ENCODE measurements at regions not wholly inside any gene's neighbourhood (a gene's known extent, or its start where the extent isn't known, plus 50 kb on each side); places are given as distances from the start of the nearest gene placed in this dataset.
"Not testable (repeated sequence)": the region's sequence is repeated elsewhere in the genome, so short reads cannot be mapped to it uniquely, and the experiment has no call there.

DNA sequence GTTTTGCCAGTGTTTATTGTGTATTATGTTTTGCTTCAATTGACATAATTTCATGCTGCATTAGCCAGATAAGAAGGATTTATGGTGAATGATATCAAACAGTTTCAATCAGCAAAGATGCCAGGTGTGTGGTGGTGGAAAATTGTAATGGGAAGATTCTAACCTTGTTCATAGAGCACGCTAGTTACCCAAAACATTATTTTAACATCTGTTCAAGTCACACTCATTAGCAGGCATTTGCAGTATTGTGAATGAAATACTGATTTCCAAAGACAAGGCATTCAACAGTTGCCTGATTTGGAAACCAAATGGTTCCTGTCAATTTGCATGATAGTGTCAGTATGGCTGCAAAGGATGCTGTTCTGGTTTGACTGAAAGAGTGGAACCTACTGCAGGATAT lies 129.7 kb downstream of the EPC1 start:
- Histone ChIP-seq H3K27me3 (ENCODE audit: insufficient read depth, low read length) (no peaks in the 10 kb centered on the region), H3K4me3 (ENCODE audit: low read length in 2 of 2) (no peak overlapping the region), H3K27ac (ENCODE audit: low read depth, low read length) (no peak overlapping the region), H3K4me1 (ENCODE audit: insufficient read depth, low read length) (no peaks in the 10 kb centered on the region), H3K9me3 (ENCODE audit: control insufficient read depth in 1 of 2, low read length in 2 of 2) (no peaks in the 10 kb centered on the region), H3K36me3 (ENCODE audit: insufficient read depth, low read length) (no peaks in the 10 kb centered on the region)
- no peak overlapping the region for H3K4me3 Mint-ChIP-seq
- H3K9me3 Mint-ChIP-seq, result peaks cover 5 to 21% (median 18%) of the 10 kb centered on the region in 8 donors
- H3K4me1 Mint-ChIP-seq, result no peaks in the 10 kb centered on the region
- no peak for DNase-seq
- intact Hi-C loops (cut with micrococcal nuclease), result no loop called here
- H3K27me3 Mint-ChIP-seq, result peaks cover 0 to 2% of the 10 kb centered on the region in 2 donors
- CTCF ChIA-PET (ENCODE audit: partially characterized antibody), result no interaction called here
- POLR2A ChIA-PET (ENCODE audit: partially characterized antibody), result no interaction called here
- no peak overlapping the region for H3K27ac Mint-ChIP-seq
- peaks cover 7 to 10% of the 10 kb centered on the region in 2 donors for H3K36me3 Mint-ChIP-seq

DNA sequence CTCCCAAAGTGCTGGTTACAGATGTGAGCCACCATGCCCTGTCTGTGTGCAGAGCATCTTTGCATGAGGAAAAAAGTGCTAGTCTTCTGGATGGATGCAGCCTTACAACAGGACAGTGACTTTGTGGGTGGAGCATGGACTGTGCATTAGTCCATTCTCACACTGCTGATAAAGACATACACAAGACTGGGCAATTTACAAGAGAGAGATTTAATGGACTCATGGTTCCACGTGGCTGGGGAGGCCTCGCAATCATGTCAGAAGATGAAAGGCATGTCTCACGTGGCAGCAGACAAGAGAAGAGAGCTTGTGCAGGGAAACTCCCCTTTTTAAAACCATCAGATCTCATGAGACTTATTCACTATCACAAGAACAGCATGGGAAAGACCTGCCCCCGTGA lies 133.1 kb downstream of the EPC1 start:
- H3K9me3 ChIP-seq (ENCODE audit: control insufficient read depth in 1 of 2, low read length in 2 of 2); intact Hi-C loops (cut with micrococcal nuclease); H3K36me3 Mint-ChIP-seq; H3K4me3 ChIP-seq (ENCODE audit: low read length in 2 of 2); H3K36me3 ChIP-seq (ENCODE audit: insufficient read depth, low read length); CTCF ChIA-PET (ENCODE audit: partially characterized antibody); H3K9me3 Mint-ChIP-seq; H3K4me1 ChIP-seq (ENCODE audit: insufficient read depth, low read length); DNase-seq; H3K27ac ChIP-seq (ENCODE audit: low read depth, low read length); H3K4me1 Mint-ChIP-seq; H3K27ac Mint-ChIP-seq; H3K27me3 ChIP-seq (ENCODE audit: insufficient read depth, low read length); H3K27me3 Mint-ChIP-seq; H3K4me3 Mint-ChIP-seq; POLR2A ChIA-PET (ENCODE audit: partially characterized antibody): not testable (repeated sequence)

GRCh38 chr10:32211046-32211363 lies 136.0 kb downstream of the EPC1 start:
- no peaks in the 10 kb centered on the region for H3K4me1 ChIP-seq (ENCODE audit: insufficient read depth, low read length)
- Mint-ChIP-seq H3K27me3 (peaks cover 0 to 3% of the 10 kb centered on the region in 2 donors), H3K4me1 (no peaks in the 10 kb centered on the region), H3K27ac (no peak overlapping the region), H3K36me3 (no peaks in the 10 kb centered on the region), H3K9me3 (no peaks in the 10 kb centered on the region), H3K4me3 (no peak overlapping the region)
- DNase-seq, result no peak
- CTCF ChIA-PET (ENCODE audit: partially characterized antibody), result interaction anchor here (1.4 to 2.1 kb wide), 2 partner anchors 20 to 349 kb away, joined by 4 to 13 read pairs; no protein-coding TSS in a partner anchor
- no peak overlapping the region for H3K4me3 ChIP-seq (ENCODE audit: low read length in 2 of 2)
- no peaks in the 10 kb centered on the region for H3K36me3 ChIP-seq (ENCODE audit: insufficient read depth, low read length)
- no peaks in the 10 kb centered on the region for H3K27me3 ChIP-seq (ENCODE audit: insufficient read depth, low read length)
- POLR2A ChIA-PET (ENCODE audit: partially characterized antibody), result no interaction called here
- no peak overlapping the region for H3K27ac ChIP-seq (ENCODE audit: low read depth, low read length)
- intact Hi-C loops (cut with micrococcal nuclease), result no loop called here
- no peaks in the 10 kb centered on the region for H3K9me3 ChIP-seq (ENCODE audit: control insufficient read depth in 1 of 2, low read length in 2 of 2)

DNA sequence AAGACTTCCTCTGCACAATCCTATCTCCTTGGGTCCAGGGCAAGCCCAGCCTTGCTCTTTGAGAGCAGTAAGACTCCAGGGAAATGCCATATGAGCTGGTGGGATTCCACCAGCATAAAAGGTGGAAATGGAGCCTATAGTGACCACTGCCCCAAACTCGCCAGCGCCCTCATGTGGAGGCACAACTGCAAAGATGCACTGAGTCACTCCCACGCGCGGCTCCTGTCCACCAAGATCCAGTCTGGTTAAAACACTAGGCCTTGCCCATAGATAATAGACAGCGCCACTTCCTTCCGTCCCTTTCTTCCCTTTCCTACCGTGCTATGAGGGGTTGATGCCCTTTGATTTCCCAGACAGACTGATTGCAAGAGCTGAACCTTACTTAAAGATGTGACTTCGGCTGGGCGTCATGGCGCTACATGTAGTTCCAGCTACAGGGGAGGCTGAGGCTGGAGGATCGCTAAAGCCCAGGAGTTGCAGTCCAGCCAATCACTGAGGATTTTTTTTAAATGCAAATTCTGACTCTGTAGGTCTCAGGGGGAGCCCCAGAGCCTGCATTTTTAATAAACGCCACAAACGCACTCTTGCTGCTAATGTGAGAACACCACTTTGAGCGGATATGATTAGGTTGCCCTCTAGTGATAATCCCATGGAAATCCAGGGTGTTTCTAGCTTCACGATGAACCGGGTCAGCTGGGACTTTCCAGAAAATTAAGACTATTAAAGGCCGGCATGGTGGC lies 136.5 kb downstream of the EPC1 start:
- CTCF ChIA-PET (ENCODE audit: partially characterized antibody), result interaction anchor here (1.4 to 2.1 kb wide), 2 partner anchors 20 to 348 kb away, joined by 4 to 13 read pairs; no protein-coding TSS in a partner anchor
- Mint-ChIP-seq H3K27ac (no peak overlapping the region), H3K4me1 (peaks cover 0 to 2% (median 0%) of the 10 kb centered on the region in 4 donors), H3K27me3 (peaks cover 0 to 3% of the 10 kb centered on the region in 2 donors), H3K36me3 (no peaks in the 10 kb centered on the region), H3K4me3 (no peak overlapping the region), H3K9me3 (no peaks in the 10 kb centered on the region)
- DNase-seq, result peak in 1 of 5 donors; percentile 6
- H3K27ac ChIP-seq (ENCODE audit: low read depth, low read length), result no peak overlapping the region
- H3K4me3 ChIP-seq (ENCODE audit: low read length in 2 of 2), result no peak overlapping the region
- no peaks in the 10 kb centered on the region for H3K4me1 ChIP-seq (ENCODE audit: insufficient read depth, low read length)
- H3K9me3 ChIP-seq (ENCODE audit: control insufficient read depth in 1 of 2, low read length in 2 of 2), result no peaks in the 10 kb centered on the region
- POLR2A ChIA-PET (ENCODE audit: partially characterized antibody), result no interaction called here
- intact Hi-C loops (cut with micrococcal nuclease), result no loop called here
- H3K27me3 ChIP-seq (ENCODE audit: insufficient read depth, low read length), result no peaks in the 10 kb centered on the region
- no peaks in the 10 kb centered on the region for H3K36me3 ChIP-seq (ENCODE audit: insufficient read depth, low read length)

DNA sequence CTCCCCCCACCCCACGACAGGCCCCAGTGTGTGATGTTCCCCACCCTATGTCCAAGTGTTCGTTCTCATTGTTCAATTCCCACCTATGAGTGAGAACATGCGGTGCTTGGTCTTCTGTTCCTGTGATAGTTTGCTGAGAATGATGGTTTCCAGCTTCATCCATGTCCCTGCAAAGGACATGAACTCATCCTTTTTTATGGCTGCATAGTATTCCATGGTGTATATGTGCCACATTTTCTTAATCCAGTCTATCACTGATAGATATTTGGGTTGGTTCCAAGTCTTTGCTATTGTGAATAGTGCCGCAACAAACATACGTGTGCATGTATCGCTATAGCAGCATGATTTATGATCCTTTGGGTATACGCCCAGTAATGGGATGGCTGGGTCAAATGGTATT lies 139.0 kb downstream of the EPC1 start:
- H3K36me3 ChIP-seq (ENCODE audit: insufficient read depth, low read length); H3K4me3 ChIP-seq (ENCODE audit: low read length in 2 of 2); DNase-seq; H3K27me3 ChIP-seq (ENCODE audit: insufficient read depth, low read length); POLR2A ChIA-PET (ENCODE audit: partially characterized antibody); H3K27ac Mint-ChIP-seq; H3K9me3 ChIP-seq (ENCODE audit: control insufficient read depth in 1 of 2, low read length in 2 of 2); H3K4me1 Mint-ChIP-seq; H3K36me3 Mint-ChIP-seq; H3K27me3 Mint-ChIP-seq; H3K4me3 Mint-ChIP-seq; H3K9me3 Mint-ChIP-seq; H3K27ac ChIP-seq (ENCODE audit: low read depth, low read length); H3K4me1 ChIP-seq (ENCODE audit: insufficient read depth, low read length): not testable (repeated sequence)
- intact Hi-C loops (cut with micrococcal nuclease), result loop anchor here (5.0 kb wide), 1 partner anchor 1481 kb away; no protein-coding TSS in a partner anchor
- CTCF ChIA-PET (ENCODE audit: partially characterized antibody), result interaction anchor here (0.5 to 1.5 kb wide), 5 partner anchors 10 to 372 kb away, joined by 3 to 5 read pairs (median 3); no protein-coding TSS in a partner anchor

- peaks cover 0 to 5% (median 0%) of the 10 kb centered on the region in 8 donors for H3K9me3 Mint-ChIP-seq
- peaks cover 0 to 2% (median 0%) of the 10 kb centered on the region in 4 donors for H3K4me1 Mint-ChIP-seq
- peak; percentile 39 to 52 (median 45) for DNase-seq
- CTCF ChIA-PET (ENCODE audit: partially characterized antibody), result interaction anchor here (0.5 to 1.5 kb wide), 4 partner anchors 10 to 371 kb away, joined by 3 to 5 read pairs (median 4); no protein-coding TSS in a partner anchor
- intact Hi-C loops (cut with micrococcal nuclease), result loop anchor here (1.0 to 5.0 kb wide), 3 partner anchors 16 to 1480 kb away; no protein-coding TSS in a partner anchor
- H3K27ac ChIP-seq (ENCODE audit: low read depth, low read length), result no peak overlapping the region
- H3K36me3 ChIP-seq (ENCODE audit: insufficient read depth, low read length), result no peaks in the 10 kb centered on the region
- H3K27ac Mint-ChIP-seq, result no peak overlapping the region
- peaks cover 1% of the 10 kb centered on the region in 2 donors for H3K27me3 Mint-ChIP-seq
- peaks cover 0 to 3% of the 10 kb centered on the region in 2 donors for H3K36me3 Mint-ChIP-seq
- no peaks in the 10 kb centered on the region for H3K27me3 ChIP-seq (ENCODE audit: insufficient read depth, low read length)
- H3K4me3 Mint-ChIP-seq, result no peak overlapping the region
- H3K4me1 ChIP-seq (ENCODE audit: insufficient read depth, low read length), result no peaks in the 10 kb centered on the region
- H3K4me3 ChIP-seq (ENCODE audit: low read length in 2 of 2), result no peak overlapping the region
- POLR2A ChIA-PET (ENCODE audit: partially characterized antibody), result no interaction called here
- H3K9me3 ChIP-seq (ENCODE audit: control insufficient read depth in 1 of 2, low read length in 2 of 2), result no peaks in the 10 kb centered on the region
Observed at GRCh38 chr10:32207544-32207943, 139.4 kb downstream of the EPC1 start.

- DNase-seq, result no peak
Observed at GRCh38 chr10:32205670-32206069, 141.3 kb downstream of the EPC1 start.

More at GRCh38 chr10:32205670-32206069, 141.3 kb downstream of the EPC1 start:
- Histone ChIP-seq H3K9me3 (ENCODE audit: control insufficient read depth in 1 of 2, low read length in 2 of 2) (no peaks in the 10 kb centered on the region), H3K27me3 (ENCODE audit: insufficient read depth, low read length) (no peaks in the 10 kb centered on the region), H3K36me3 (ENCODE audit: insufficient read depth, low read length) (no peaks in the 10 kb centered on the region), H3K4me3 (ENCODE audit: low read length in 2 of 2) (no peak overlapping the region), H3K4me1 (ENCODE audit: insufficient read depth, low read length) (no peaks in the 10 kb centered on the region), H3K27ac (ENCODE audit: low read depth, low read length) (no peak overlapping the region)
- peak overlapping the region in 1 of 7 donors; percentile 10 for H3K27ac Mint-ChIP-seq
- ChIA-PET CTCF (ENCODE audit: partially characterized antibody) (interaction anchor here (1.1 to 2.0 kb wide), 4 partner anchors 10 to 344 kb away, joined by 3 to 6 read pairs (median 4); no protein-coding TSS in a partner anchor), POLR2A (ENCODE audit: partially characterized antibody) (no interaction called here)
- intact Hi-C loops (cut with micrococcal nuclease), result loop anchor here (5.0 kb wide), 1 partner anchor 1478 kb away; no protein-coding TSS in a partner anchor
- H3K4me1 Mint-ChIP-seq, result peaks cover 0 to 2% (median 0%) of the 10 kb centered on the region in 4 donors
- H3K27me3 Mint-ChIP-seq, result peaks cover 1% of the 10 kb centered on the region in 2 donors
- H3K36me3 Mint-ChIP-seq, result peaks cover 0 to 3% of the 10 kb centered on the region in 2 donors
- peak overlapping the region in 1 of 8 donors; percentile 1 for H3K4me3 Mint-ChIP-seq
- peaks cover 0 to 5% (median 0%) of the 10 kb centered on the region in 8 donors for H3K9me3 Mint-ChIP-seq

Measured in CD4-positive, alpha-beta memory T cell (primary cell).